ENCODE measurements at regions not wholly inside any gene's neighbourhood (a gene's known extent, or its start where the extent isn't known, plus 50 kb on each side); places are given as distances from the start of the nearest gene placed in this dataset.
"Not testable (repeated sequence)": the region's sequence is repeated elsewhere in the genome, so short reads cannot be mapped to it uniquely, and the experiment has no call there.

DNA sequence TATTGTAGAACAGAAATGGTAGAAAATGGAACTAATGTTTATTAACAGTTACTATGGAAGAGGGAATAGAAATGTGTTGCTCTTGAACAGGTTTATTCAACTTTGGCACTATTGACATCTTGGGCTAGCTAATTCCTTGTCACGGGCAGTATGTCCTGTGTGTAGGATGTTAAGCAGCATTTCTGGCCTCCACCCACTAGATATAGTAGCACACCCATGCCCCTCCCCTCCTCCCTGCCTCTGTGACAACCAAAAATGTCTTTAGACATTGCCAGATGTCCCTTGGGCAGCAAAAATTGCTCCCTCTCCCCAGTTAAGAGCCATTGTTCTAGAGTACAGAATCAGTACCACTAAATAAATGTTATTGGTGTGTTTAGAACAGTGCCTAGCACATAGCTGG is 91.4 kb upstream of the TPTE start:
- TF ChIP-seq, protein P1, sequence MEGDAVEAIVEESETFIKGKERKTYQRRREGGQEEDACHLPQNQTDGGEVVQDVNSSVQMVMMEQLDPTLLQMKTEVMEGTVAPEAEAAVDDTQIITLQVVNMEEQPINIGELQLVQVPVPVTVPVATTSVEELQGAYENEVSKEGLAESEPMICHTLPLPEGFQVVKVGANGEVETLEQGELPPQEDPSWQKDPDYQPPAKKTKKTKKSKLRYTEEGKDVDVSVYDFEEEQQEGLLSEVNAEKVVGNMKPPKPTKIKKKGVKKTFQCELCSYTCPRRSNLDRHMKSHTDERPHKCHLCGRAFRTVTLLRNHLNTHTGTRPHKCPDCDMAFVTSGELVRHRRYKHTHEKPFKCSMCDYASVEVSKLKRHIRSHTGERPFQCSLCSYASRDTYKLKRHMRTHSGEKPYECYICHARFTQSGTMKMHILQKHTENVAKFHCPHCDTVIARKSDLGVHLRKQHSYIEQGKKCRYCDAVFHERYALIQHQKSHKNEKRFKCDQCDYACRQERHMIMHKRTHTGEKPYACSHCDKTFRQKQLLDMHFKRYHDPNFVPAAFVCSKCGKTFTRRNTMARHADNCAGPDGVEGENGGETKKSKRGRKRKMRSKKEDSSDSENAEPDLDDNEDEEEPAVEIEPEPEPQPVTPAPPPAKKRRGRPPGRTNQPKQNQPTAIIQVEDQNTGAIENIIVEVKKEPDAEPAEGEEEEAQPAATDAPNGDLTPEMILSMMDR (IDR thresholded peaks at IDR 0.05; ENCODE audit: poor library complexity, severe bottlenecking), result no peak
- no peaks in the 10 kb centered on the region for H3K36me3 ChIP-seq (ENCODE audit: low read depth)
- no peak overlapping the region for H3K27ac ChIP-seq (ENCODE audit: poor library complexity, severe bottlenecking)
- DNase-seq (ENCODE audit: low spot score), result no peak
- no peak overlapping the region for H3K4me3 ChIP-seq (ENCODE audit: severe bottlenecking)
- peak; percentile 21; the same call in 1 of the 3 replicates for ATAC-seq (ENCODE audit: low read depth)
- peaks cover 14% of the 10 kb centered on the region for H3K9me3 ChIP-seq (ENCODE audit: severe bottlenecking)
- H3K27me3 ChIP-seq (ENCODE audit: insufficient read depth, poor library complexity, severe bottlenecking), result no peaks in the 10 kb centered on the region
- H3K4me1 ChIP-seq (ENCODE audit: insufficient read depth, poor library complexity, severe bottlenecking), result no peaks in the 10 kb centered on the region

DNA sequence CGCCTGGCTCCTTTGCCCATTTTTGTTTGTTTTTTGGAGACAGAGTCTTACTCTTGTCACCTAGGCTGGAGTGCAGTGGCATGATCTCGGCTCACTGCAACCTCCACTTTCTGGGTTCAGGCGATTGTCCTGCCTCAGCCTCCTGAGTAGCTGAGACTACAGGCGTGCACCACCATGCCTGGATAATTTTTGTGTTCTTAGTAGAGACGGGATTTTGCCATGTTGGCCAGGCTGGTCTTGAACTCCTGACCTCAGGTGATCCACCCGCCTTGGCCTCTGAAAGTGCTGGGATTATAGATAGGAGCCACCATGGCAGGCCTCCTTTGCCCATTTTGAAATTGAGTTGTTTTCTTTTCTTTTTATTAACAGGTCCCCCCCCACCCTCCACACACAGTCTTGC is 89.4 kb upstream of the TPTE start:
- H3K27ac ChIP-seq (ENCODE audit: poor library complexity, severe bottlenecking); DNase-seq (ENCODE audit: low spot score); H3K4me3 ChIP-seq (ENCODE audit: severe bottlenecking); H3K4me1 ChIP-seq (ENCODE audit: insufficient read depth, poor library complexity, severe bottlenecking); H3K36me3 ChIP-seq (ENCODE audit: low read depth); H3K9me3 ChIP-seq (ENCODE audit: severe bottlenecking); ATAC-seq (ENCODE audit: low read depth); H3K27me3 ChIP-seq (ENCODE audit: insufficient read depth, poor library complexity, severe bottlenecking): not testable (repeated sequence)

DNA sequence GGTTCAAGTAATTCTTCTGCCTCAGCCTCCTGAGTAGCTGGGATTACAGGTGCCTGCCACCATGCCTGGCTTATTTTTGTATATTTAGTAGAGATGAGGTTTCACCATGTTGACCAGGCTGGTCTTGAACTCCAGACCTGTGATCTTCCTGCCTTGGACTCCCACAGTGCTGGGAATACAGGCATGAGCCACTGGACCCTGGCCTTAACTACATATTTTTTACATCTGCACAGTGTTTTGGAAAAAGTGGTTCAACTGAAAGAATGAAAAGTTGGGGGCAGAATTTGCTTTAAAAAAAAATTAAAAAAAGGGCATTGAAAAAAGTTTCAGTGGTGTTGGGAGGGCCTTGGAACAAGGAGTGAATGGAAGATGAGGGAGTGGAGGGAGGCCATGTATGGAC is 88.9 kb upstream of the TPTE start:
- H3K36me3 ChIP-seq (ENCODE audit: low read depth); H3K9me3 ChIP-seq (ENCODE audit: severe bottlenecking); ATAC-seq (ENCODE audit: low read depth); H3K4me3 ChIP-seq (ENCODE audit: severe bottlenecking); DNase-seq (ENCODE audit: low spot score); H3K27me3 ChIP-seq (ENCODE audit: insufficient read depth, poor library complexity, severe bottlenecking); H3K4me1 ChIP-seq (ENCODE audit: insufficient read depth, poor library complexity, severe bottlenecking); H3K27ac ChIP-seq (ENCODE audit: poor library complexity, severe bottlenecking): not testable (repeated sequence)

GRCh38 chr21:10437977-10438376 is 83.4 kb upstream of the TPTE start:
- not testable (repeated sequence) for ATAC-seq (ENCODE audit: low read depth); DNase-seq (ENCODE audit: low spot score); H3K4me3 ChIP-seq (ENCODE audit: severe bottlenecking); H3K9me3 ChIP-seq (ENCODE audit: severe bottlenecking); H3K27me3 ChIP-seq (ENCODE audit: insufficient read depth, poor library complexity, severe bottlenecking); H3K36me3 ChIP-seq (ENCODE audit: low read depth); H3K27ac ChIP-seq (ENCODE audit: poor library complexity, severe bottlenecking); H3K4me1 ChIP-seq (ENCODE audit: insufficient read depth, poor library complexity, severe bottlenecking)

DNA sequence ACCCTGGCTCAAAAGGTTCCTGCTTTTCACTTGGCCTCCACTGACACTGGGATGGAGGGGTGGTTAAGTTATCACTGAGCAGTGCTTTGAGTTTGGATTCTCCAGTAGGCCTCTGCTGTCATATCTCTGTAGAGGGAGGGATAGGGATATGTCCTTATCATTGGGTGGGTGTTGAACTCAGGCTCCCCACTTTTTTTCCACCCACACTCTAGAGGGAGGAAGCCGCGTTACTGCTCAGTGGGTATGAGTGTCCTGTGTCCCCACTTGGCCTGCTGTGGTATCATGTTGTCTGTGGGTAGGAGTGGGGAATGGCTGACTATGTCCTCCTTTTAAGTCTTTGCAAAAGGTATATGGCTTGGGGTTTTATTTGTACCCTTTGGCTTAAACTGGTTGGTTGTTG is 80.7 kb upstream of the TPTE start:
- H3K27ac ChIP-seq (ENCODE audit: poor library complexity, severe bottlenecking); DNase-seq (ENCODE audit: low spot score); H3K36me3 ChIP-seq (ENCODE audit: low read depth); H3K4me1 ChIP-seq (ENCODE audit: insufficient read depth, poor library complexity, severe bottlenecking); H3K27me3 ChIP-seq (ENCODE audit: insufficient read depth, poor library complexity, severe bottlenecking); H3K4me3 ChIP-seq (ENCODE audit: severe bottlenecking); H3K9me3 ChIP-seq (ENCODE audit: severe bottlenecking): not testable (repeated sequence)
- 0 out of 3 replicates have a peak, but pooled peaks have one; percentile 26 for ATAC-seq (ENCODE audit: low read depth)

- not testable (repeated sequence) for DNase-seq (ENCODE audit: low spot score); H3K27ac ChIP-seq (ENCODE audit: poor library complexity, severe bottlenecking)
Measured at GRCh38 chr21:10442018-10442417, 79.4 kb upstream of the TPTE start.

DNA sequence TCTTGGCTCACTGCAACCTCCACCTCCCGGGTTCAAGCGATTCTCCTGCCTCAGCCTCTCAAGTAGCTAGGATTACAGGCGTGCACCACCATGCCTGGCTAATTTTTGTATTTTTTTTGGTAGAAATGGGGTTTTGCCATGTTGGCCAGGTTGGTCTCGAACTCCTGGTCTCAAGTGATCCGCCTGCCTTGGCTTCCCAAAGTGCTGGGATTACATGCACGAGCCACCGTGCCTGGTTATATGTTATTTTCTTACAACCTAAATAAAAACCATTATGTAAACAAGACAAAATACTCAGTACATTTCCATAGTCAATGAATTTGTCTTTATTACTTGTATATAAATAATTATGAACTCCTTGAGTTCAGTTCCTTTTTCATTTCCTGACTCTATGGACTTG is 75.7 kb upstream of the TPTE start:
- not testable (repeated sequence) for H3K4me1 ChIP-seq (ENCODE audit: insufficient read depth, poor library complexity, severe bottlenecking); H3K36me3 ChIP-seq (ENCODE audit: low read depth); H3K9me3 ChIP-seq (ENCODE audit: severe bottlenecking); H3K27ac ChIP-seq (ENCODE audit: poor library complexity, severe bottlenecking); H3K4me3 ChIP-seq (ENCODE audit: severe bottlenecking); ATAC-seq (ENCODE audit: low read depth); DNase-seq (ENCODE audit: low spot score); H3K27me3 ChIP-seq (ENCODE audit: insufficient read depth, poor library complexity, severe bottlenecking)

More at GRCh38 chr21:10442018-10442417, 79.4 kb upstream of the TPTE start:
- not testable (repeated sequence) for H3K4me1 ChIP-seq (ENCODE audit: insufficient read depth, poor library complexity, severe bottlenecking); H3K36me3 ChIP-seq (ENCODE audit: low read depth); H3K27me3 ChIP-seq (ENCODE audit: insufficient read depth, poor library complexity, severe bottlenecking); ATAC-seq (ENCODE audit: low read depth); H3K9me3 ChIP-seq (ENCODE audit: severe bottlenecking); H3K4me3 ChIP-seq (ENCODE audit: severe bottlenecking)

DNA sequence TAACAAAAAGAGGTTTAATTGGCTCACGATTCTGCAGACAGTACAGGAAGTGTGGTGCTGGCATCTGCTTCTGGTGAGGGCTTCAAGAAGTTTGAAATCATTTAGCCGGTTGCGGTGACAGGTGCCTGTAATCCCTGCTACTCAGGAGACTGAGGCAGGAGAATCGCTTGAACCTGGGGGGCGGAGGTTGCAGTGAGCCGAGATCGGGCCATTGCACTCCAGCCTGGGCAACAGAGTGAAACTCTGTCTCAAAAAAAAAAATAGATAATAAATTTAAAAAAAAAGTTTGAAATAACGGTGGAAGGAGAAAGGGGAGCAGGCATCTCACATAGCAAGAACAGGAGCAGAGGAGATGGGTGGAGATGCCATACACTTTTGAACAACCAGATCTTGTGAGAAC is 71.9 kb upstream of the TPTE start:
- H3K9me3 ChIP-seq (ENCODE audit: severe bottlenecking); H3K4me1 ChIP-seq (ENCODE audit: insufficient read depth, poor library complexity, severe bottlenecking); ATAC-seq (ENCODE audit: low read depth); DNase-seq (ENCODE audit: low spot score); H3K27me3 ChIP-seq (ENCODE audit: insufficient read depth, poor library complexity, severe bottlenecking); H3K27ac ChIP-seq (ENCODE audit: poor library complexity, severe bottlenecking); H3K36me3 ChIP-seq (ENCODE audit: low read depth); H3K4me3 ChIP-seq (ENCODE audit: severe bottlenecking): not testable (repeated sequence)

- not testable (repeated sequence) for H3K9me3 ChIP-seq (ENCODE audit: severe bottlenecking); DNase-seq (ENCODE audit: low spot score); H3K4me3 ChIP-seq (ENCODE audit: severe bottlenecking); H3K27ac ChIP-seq (ENCODE audit: poor library complexity, severe bottlenecking); ATAC-seq (ENCODE audit: low read depth); H3K36me3 ChIP-seq (ENCODE audit: low read depth); H3K4me1 ChIP-seq (ENCODE audit: insufficient read depth, poor library complexity, severe bottlenecking); H3K27me3 ChIP-seq (ENCODE audit: insufficient read depth, poor library complexity, severe bottlenecking)
Measured at GRCh38 chr21:10451274-10451673, 70.1 kb upstream of the TPTE start.

DNA sequence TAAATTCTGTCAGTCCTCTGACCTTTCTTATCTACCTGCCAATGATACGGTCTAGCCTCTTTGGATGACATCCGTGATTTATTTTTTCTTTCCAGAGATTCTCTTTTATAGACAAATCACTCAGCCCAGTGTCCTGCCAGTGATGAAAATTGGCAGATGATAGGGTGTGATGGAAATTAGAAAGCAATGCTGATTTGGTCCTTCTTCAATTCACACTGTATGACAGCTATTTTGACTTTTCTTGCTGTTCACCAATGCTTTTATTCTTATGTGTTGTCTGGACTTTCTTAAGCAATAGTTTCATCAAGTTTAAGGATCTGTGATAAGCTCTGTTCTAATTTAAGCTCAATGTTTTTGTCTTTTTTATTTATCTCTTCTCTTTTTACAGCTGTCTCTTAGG is 63.6 kb upstream of the TPTE start:
- not testable (repeated sequence) for H3K4me1 ChIP-seq (ENCODE audit: insufficient read depth, poor library complexity, severe bottlenecking); H3K36me3 ChIP-seq (ENCODE audit: low read depth); ATAC-seq (ENCODE audit: low read depth); H3K9me3 ChIP-seq (ENCODE audit: severe bottlenecking); H3K4me3 ChIP-seq (ENCODE audit: severe bottlenecking); DNase-seq (ENCODE audit: low spot score); H3K27me3 ChIP-seq (ENCODE audit: insufficient read depth, poor library complexity, severe bottlenecking); H3K27ac ChIP-seq (ENCODE audit: poor library complexity, severe bottlenecking)

DNA sequence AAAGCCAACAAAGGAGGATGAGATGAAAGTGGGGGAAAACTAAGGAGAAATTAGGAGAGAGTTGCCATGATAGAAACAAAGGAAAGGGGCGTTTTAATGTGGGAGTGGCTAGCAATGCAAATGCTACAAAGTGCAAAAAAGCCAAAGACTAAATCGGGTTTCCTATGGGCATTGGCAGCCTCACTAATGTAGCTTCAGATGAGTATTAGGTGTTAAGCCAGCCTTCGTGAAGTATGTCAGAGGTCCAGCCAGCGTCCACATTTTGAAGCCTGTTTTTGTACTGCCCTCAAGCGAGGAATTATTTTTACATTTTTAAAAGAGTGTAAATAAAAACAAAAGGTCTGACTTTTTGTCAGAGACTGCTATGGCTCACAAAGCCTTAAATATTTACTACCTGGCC is 60.4 kb upstream of the TPTE start:
- not testable (repeated sequence) for H3K9me3 ChIP-seq (ENCODE audit: severe bottlenecking); H3K27me3 ChIP-seq (ENCODE audit: insufficient read depth, poor library complexity, severe bottlenecking); DNase-seq (ENCODE audit: low spot score); H3K36me3 ChIP-seq (ENCODE audit: low read depth); H3K4me3 ChIP-seq (ENCODE audit: severe bottlenecking); ATAC-seq (ENCODE audit: low read depth); H3K4me1 ChIP-seq (ENCODE audit: insufficient read depth, poor library complexity, severe bottlenecking); H3K27ac ChIP-seq (ENCODE audit: poor library complexity, severe bottlenecking)

Data from RWPE2 (cell line).